Esophagus muscularis mucosa (tissue), 4 donors: ENCODE measurements at regions not wholly inside any gene's neighbourhood (a gene's known extent, or its start where the extent isn't known, plus 50 kb on each side); places are given as distances from the start of the nearest gene placed in this dataset.

Source experiments
- DNase-seq: peaks from one replicate; pipeline ENCODE4 v3.0.0-alpha.2; 2017; ENCODE audit errors: extremely low spot score
- H3K27ac ChIP-seq, 4 donors: fragments of 200-600 bp; sonication (generic); replicated peaks in 1 of 4; 1 replicate in 3 of 4; 2 replicates in 1 of 4; pipeline ENCODE4 v1.5.1; 2016 to 2019; ENCODE audit warnings: mild to moderate bottlenecking in 1 of 4
- H3K27me3 ChIP-seq, 4 donors: fragments of 200-600 bp; sonication (generic); one replicate each; pipeline versions ENCODE4 v1.5.1 to v1.6.0; 2016 to 2019
- H3K36me3 ChIP-seq, 4 donors: fragments of 200-600 bp; sonication (generic); one replicate each; pipeline ENCODE4 v1.5.1; 2016 to 2019
- H3K4me1 ChIP-seq, 4 donors: fragments of 200-600 bp; sonication (generic); one replicate each; pipeline ENCODE4 v1.5.1; 2016 to 2019
- H3K4me3 ChIP-seq, 4 donors: fragments of 200-600 bp; sonication (generic); 1 replicate in 2 of 4; 2 replicates in 2 of 4; pipeline ENCODE4 v1.5.1; 2016 to 2019; ENCODE audit warnings: mild to moderate bottlenecking in 4 of 4, moderate library complexity in 1 of 4
- H3K9me3 ChIP-seq, 4 donors: fragments of 200-600 bp; sonication (generic); 1 replicate in 3 of 4; 2 replicates in 1 of 4; pipeline ENCODE4 v1.5.1; 2016 to 2019
- CTCF ChIP-seq, 3 experiments: fragments of 200-600 bp in 2 of 3; fragments of 450-650 bp in 1 of 3; sonication (generic) in 2 of 3; IDR thresholded peaks; one replicate each; pipeline ENCODE4 v1.5.1; 2017 to 2019; ENCODE audit warnings: antibody characterized with exemption in 3 of 3, mild to moderate bottlenecking in 2 of 3, moderate library complexity in 1 of 3
- EP300 ChIP-seq: sonication (generic); formaldehyde crosslinking; IDR thresholded peaks from one replicate; pipeline ENCODE4 v1.6.1; 2017; ENCODE audit warnings: antibody characterized with exemption
- POLR2A ChIP-seq: fragments of 450-650 bp; IDR thresholded peaks from one replicate; pipeline ENCODE4 v1.6.1; 2017; ENCODE audit warnings: antibody characterized with exemption, moderate library complexity, mild to moderate bottlenecking, low read depth
- POLR2AphosphoS5 ChIP-seq, 2 donors: sonication (generic); formaldehyde crosslinking; IDR thresholded peaks; one replicate each; pipeline ENCODE4 v1.6.1; 2017; ENCODE audit warnings: antibody characterized with exemption in 2 of 2
- WGBS: methylation state at CpG from one replicate; pipeline ENCODE4 v1.1.5; 2018; 5-methylcytosine and 5-hydroxymethylcytosine counted together
- intact Hi-C: fragments of 100-400 bp; cut with DNase I; formaldehyde crosslinking; loops from one replicate; pipeline ENCODE4 v1.15.1; 2023

GRCh38 chr12:87464565-87464964, 564.6 kb downstream of the C12orf50 start:
- no peak overlapping the region for H3K27ac ChIP-seq
- TF ChIP-seq POLR2AphosphoS5 (IDR thresholded peaks at IDR 0.05) = no peak
- no peaks in the 10 kb centered on the region for H3K4me1 ChIP-seq
- H3K9me3 ChIP-seq = no peaks in the 10 kb centered on the region
- intact Hi-C loops = no loop called here
- H3K4me3 ChIP-seq = no peak overlapping the region
- no peak for DNase-seq
- H3K27me3 ChIP-seq = no peaks in the 10 kb centered on the region
- 78% methylated on average over 1 of the region's 1 CpG for WGBS
- no peaks in the 10 kb centered on the region for H3K36me3 ChIP-seq

- H3K4me1 ChIP-seq = no peaks in the 10 kb centered on the region
- H3K4me3 ChIP-seq = no peak overlapping the region
- no peak overlapping the region for H3K27ac ChIP-seq
- no peak for DNase-seq
- no peak for TF ChIP-seq EP300
- TF ChIP-seq POLR2A = no peak
- TF ChIP-seq POLR2AphosphoS5 (IDR thresholded peaks at IDR 0.05) = no peak
- no peak for TF ChIP-seq CTCF (IDR thresholded peaks at IDR 0.05)
- no peaks in the 10 kb centered on the region for H3K36me3 ChIP-seq
- H3K9me3 ChIP-seq = no peaks in the 10 kb centered on the region
- no peaks in the 10 kb centered on the region for H3K27me3 ChIP-seq
- 89% methylated on average over 4 of the region's 4 CpGs for WGBS
- intact Hi-C loops = no loop called here
These were observed 585.2 kb downstream of the C12orf50 start for GRCh38 chr12:87444039-87444438.

DNA sequence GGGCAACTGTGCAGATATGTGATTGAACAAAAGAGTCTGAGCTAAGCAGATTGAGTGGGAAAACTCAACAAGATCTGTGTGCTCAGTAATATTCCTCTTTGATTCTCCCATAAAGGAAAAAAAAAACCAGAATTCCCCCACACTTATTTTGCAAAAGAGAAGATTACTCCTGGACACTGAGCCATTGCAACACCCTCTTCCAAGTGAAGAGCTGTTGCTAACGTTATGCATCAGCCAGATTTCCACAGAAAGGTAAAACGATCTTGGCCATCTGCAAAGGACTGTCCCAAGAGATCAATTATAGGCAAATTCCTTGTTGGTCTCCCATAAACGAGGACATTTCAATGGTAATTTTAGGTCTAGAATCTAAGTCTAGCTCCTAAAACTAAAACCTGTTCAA, 587.7 kb downstream of the C12orf50 start:
- WGBS = 63% methylated on average over 3 of the region's 3 CpGs
- TF ChIP-seq POLR2AphosphoS5 (IDR thresholded peaks at IDR 0.05) (no peak), POLR2A (no peak)
- intact Hi-C loops = no loop called here
- Histone ChIP-seq H3K27ac (no peak overlapping the region), H3K27me3 (no peaks in the 10 kb centered on the region), H3K36me3 (no peaks in the 10 kb centered on the region), H3K4me1 (no peaks in the 10 kb centered on the region), H3K4me3 (no peak overlapping the region), H3K9me3 (no peaks in the 10 kb centered on the region)
- no peak for DNase-seq

GRCh38 chr12:87439990-87440827, 589.0 kb downstream of the C12orf50 start:
- no peak overlapping the region for H3K27ac ChIP-seq

GRCh38 chr12:87430444-87430843, 598.8 kb downstream of the C12orf50 start:
- Histone ChIP-seq H3K27ac (no peak overlapping the region), H3K36me3 (no peaks in the 10 kb centered on the region), H3K4me1 (no peaks in the 10 kb centered on the region), H3K9me3 (no peaks in the 10 kb centered on the region), H3K27me3 (no peaks in the 10 kb centered on the region), H3K4me3 (no peak overlapping the region)
- no peak for DNase-seq
- intact Hi-C loops = no loop called here
- no peak for TF ChIP-seq EP300
- no peak for TF ChIP-seq POLR2A
- no peak for TF ChIP-seq CTCF (IDR thresholded peaks at IDR 0.05)
- TF ChIP-seq POLR2AphosphoS5 (IDR thresholded peaks at IDR 0.05) = no peak

More at GRCh38 chr12:87439990-87440827, 589.0 kb downstream of the C12orf50 start:
- TF ChIP-seq CTCF (IDR thresholded peaks at IDR 0.05) (no peak), POLR2AphosphoS5 (IDR thresholded peaks at IDR 0.05) (no peak), EP300 (no peak), POLR2A (no peak)
- 18% methylated on average over 2 of the region's 2 CpGs for whole genome bisulfite sequencing
- H3K36me3 ChIP-seq = no peaks in the 10 kb centered on the region
- H3K9me3 ChIP-seq = no peaks in the 10 kb centered on the region
- intact Hi-C loops = no loop called here
- H3K4me1 ChIP-seq = no peaks in the 10 kb centered on the region
- DNase-seq = no peak
- H3K27me3 ChIP-seq = no peaks in the 10 kb centered on the region
- H3K4me3 ChIP-seq = no peak overlapping the region
